ENCODE measurements at regions not wholly inside any gene's neighbourhood (a gene's known extent, or its start where the extent isn't known, plus 50 kb on each side); places are given as distances from the start of the nearest gene placed in this dataset.

- DNase-seq = no peak
Observed at GRCh38 chr13:22135446-22135845, 464.6 kb downstream of the FGF9 start.

GRCh38 chr13:22137361-22138050 lies 466.6 kb downstream of the FGF9 start:
- no peak for DNase-seq

DNA sequence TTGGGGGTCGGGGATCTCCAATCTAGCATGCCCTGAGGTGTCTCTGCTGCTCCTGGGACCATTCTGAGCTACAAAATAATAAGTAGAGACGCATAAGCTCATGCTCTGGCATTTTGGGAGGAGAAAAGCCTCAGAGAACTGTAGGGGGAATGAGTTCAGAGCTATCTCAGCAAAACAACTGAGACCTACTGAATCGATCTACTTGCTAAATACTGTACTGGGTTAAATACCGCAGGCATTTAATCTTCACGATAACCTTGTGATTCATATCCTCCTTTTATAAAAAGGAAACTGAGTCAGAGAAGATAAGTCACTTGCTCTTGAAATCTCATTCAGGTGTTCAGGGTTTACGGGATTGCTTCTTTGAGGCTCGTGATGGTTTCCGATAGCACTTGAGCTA lies 468.1 kb downstream of the FGF9 start:
- DNase-seq = no peak

DNA sequence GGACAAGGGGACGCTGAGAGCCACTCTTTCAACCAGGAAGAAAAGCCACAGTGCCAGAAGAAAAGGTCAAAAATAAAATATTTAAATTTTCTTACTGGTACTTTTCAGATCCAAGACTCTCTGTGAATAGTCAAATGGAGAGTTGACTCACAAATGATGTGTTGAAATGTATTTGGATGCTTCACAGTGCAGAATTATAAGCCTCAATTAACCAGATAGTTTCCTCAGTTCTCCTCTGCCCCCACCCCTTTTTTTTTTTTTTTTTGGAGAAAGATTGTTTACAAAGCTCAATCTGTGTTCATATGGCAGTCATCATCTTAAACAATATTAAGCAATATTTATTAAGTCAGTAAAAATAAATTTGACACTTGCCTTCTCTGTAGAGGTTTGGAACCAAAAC lies 470.8 kb downstream of the FGF9 start:
- no peak for DNase-seq

DNA sequence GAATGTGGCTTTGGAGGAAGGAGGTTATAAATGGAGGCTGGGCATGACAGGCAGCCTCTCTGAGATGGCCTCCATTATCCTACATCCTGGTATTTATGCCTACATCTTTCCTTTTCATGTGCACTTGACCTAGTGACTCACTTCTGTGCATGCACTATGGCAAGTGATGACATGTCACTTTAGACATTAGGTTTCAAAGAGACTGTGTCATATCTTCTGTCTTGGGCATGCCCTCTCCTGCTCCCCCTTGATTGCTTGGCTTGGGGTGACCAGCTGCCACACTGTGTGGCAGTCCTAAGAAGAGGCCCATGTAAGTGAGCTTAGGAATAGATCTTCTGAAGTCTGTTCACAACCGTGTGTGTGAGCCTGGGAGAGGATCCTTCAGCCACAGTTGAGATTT lies 472.8 kb downstream of the FGF9 start:
- no peak for DNase-seq

GRCh38 chr13:22144806-22145205 lies 473.9 kb downstream of the FGF9 start:
- DNase-seq = no peak

- no peak for DNase-seq
Observed at GRCh38 chr13:22148187-22148586, 477.3 kb downstream of the FGF9 start.

GRCh38 chr13:22152751-22153150 lies 481.9 kb downstream of the FGF9 start:
- no peak for DNase-seq

DNA sequence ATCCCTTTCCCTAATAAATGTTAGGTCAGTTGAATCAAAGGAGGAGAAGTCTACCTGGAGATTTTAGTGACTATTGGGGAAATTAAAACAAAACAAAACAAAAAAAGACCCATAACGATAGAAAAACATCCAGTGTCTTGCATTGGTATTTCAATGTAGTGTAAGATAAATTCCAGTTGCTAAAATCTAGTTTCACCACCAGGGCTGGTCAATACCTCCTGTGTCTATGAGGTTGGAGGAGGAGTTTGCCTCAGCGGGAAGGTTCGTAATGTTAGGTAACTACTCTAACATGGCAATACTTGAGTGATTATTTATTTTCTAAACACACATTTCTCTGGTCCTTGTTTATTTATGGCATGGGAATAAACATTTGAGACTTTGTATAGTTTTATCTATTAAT lies 483.2 kb downstream of the FGF9 start:
- no peak for DNase-seq

DNA sequence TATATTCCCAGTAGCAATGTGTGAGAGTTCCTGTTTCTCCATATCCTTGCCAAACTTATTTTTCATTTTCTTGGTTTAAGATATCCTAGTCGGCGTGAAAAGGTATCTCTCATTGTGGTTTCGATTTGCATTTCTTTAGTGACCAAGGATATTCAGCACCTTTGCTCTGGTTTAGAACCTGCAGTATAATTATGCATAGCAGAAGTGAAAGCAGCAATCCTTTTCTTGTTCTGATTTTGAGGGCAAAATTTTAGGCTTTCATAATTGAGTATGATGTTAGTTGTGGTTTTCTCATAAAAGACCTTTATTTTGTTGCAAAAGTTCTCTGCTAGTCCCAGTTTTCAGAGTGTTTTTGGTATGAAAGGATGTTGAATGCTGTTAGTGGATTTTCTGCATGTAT lies 491.0 kb downstream of the FGF9 start:
- DNase-seq = no peak

DNA sequence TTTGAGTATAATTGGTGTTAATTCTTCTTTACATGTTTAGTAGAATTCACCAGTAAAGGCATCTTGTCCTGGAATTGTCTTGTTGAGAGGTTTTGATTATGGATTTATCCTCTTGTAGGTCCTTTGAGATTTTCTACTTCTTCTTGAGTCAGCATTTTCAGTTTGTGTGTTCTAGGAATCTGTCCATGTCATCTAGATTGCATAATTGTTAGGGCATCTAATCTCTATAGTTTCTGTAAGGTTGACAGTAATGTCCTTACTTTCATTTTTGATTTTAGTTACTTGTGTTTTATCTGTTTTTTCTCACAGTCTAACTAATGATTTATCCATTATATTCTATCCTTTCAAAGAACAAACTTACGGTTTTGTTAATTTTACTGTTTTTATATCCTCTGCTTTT lies 492.0 kb downstream of the FGF9 start:
- DNase-seq = peak in 1 of 2 donors; percentile 34

- no peak for DNase-seq
Observed at GRCh38 chr13:22168437-22169190, 497.7 kb downstream of the FGF9 start.

DNA sequence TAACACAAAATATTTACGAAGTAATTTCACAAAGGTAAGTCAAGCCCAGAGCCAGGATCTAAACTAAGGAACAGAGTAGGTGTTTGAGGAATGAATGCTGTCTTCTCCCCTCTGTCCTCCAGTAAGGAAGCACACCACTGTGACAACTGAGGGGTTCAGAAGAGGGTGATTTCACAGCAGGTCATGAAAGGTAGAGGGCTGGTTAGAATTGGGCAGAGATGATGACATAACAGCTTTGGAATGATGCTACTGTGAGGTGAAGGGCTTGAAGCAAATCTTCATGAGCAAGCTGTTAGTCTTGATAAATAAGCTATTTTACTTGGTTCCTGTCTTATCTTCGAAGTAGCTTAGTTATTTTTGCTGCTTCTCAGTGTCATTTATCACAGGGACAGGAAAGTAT lies 498.6 kb downstream of the FGF9 start:
- DNase-seq = no peak

GRCh38 chr13:22173610-22174009 lies 502.7 kb downstream of the FGF9 start:
- no peak for DNase-seq

- DNase-seq = no peak
Observed at GRCh38 chr13:22175241-22175640, 504.4 kb downstream of the FGF9 start.

DNA sequence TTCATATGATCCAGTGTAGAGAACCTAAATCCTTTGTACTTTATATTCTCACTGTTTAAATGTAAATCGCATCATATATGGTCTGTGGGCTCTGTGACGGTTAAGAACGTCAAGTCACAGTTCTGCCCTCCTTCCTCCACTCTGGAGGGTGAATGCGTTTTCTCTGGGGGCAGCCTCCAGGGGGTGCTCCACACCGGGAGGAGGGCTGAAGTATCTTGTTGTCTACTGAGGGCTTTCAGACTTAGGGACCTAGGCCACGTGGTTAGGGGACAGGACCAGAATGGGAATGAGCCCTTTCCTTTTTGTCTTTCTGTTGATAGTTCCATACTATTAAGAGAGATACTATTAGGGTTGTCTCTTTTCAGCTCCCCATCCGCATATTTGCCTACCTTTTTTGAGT lies 504.9 kb downstream of the FGF9 start:
- no peak for DNase-seq

- no peak for DNase-seq
Observed at GRCh38 chr13:22176968-22177520, 506.2 kb downstream of the FGF9 start.

GRCh38 chr13:22178878-22179277 lies 508.0 kb downstream of the FGF9 start:
- DNase-seq = no peak

DNA sequence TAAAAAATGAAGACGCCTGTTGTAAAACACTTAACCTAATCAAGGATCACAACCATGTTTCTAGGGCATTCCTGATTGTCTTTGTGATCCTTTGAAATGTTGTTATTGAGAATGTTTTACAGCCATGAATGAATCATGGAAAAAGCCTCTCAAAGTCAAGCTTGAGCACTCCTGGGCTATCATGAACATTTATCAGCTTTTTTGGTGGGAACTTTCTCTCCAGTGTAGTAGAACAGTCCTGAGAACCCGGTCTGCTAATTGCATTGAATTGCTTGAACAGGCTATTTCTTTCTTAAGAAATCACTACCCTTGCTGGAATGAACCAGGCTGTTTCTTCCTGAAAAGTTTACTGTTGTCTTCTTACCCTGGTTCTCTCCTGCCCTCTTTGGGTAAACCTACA lies 516.5 kb downstream of the FGF9 start:
- DNase-seq = no peak

DNA sequence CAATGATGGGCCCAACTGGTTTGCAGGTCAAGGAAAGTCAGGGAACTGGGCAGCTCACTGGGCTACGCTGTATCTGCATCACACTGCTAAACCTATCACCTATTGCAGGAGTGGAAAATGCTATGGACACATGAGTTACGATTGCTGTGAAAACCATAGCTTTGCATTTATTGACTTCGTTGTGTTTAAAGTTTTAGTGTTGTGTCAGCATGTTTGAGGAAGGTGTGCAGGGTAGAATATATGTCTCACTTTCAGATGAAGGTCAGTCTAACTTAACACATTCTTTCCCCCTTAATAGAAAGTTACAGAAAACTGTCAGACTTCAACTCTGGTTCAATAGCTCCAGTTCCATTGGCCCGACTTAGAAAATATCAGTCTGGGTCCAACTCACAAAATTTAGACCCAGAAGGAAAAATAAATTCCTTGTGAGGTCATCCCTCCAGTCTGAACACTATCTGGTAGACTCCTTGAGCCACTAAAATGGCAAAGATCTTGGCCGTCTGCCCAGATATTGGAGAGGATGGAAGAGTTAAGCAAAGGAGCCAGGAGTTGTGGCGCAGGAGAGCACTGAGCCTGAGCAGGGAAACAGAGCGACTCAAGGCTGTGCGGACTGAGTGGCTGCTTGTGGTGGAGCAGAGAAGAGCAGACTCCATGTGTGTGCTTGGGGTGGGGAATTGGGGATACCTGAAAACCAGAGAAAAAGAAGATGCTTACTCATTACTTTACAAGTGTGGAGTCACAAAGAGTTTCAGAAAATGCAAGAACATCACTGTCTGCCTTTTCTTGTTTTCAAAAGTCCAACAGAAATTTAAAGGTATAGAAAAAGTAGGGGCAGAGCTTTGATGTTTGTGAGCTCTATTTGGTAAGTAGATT lies 518.5 kb downstream of the FGF9 start:
- no peak for DNase-seq

DNA sequence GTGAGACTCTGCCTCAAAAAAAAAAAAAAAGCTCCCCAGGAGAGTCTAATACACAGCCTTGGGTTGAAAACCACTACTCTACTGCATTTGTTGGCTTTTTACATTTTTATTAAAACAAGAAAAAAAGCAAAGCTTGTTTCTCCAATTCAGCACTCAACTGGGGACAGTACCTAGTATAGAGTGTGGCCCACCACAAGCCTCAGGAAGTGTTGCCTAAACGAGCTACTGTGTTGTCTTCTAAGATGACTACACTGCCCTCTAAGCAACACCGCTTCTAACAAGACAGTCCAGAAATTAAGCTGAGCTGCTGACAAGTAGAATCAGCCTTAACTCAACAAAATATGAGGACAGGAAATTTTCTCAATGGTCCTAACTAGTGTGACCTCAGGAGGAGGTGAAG lies 522.2 kb downstream of the FGF9 start:
- DNase-seq = no peak

- DNase-seq = no peak
Observed at GRCh38 chr13:22194106-22194805, 523.4 kb downstream of the FGF9 start.

- no peak for DNase-seq
Observed at GRCh38 chr13:22195726-22196125, 524.9 kb downstream of the FGF9 start.
